ENCODE measurements at regions not wholly inside any gene's neighbourhood (a gene's known extent, or its start where the extent isn't known, plus 50 kb on each side); places are given as distances from the start of the nearest gene placed in this dataset.

DNA sequence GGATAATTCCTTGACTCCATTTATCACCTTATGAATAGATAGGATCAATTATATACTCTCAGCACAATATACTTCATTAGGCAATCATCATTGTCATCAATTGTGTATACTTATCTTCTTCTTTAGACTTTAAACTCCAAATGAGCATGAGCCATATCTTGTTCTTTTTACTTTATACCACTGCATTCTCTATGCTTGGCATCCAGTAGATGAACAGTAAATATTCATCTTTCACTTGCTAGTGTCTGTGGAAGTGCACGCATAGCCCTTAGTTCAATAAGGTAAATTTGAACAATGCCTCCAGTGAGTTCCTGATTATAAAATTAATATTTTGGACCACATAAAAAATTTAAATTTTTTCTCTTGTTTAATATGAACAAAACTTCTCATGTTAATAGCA is 172.3 kb upstream of the SPRY2 start:
- no peaks in the 10 kb centered on the region for H3K27me3 ChIP-seq
- H3K27ac ChIP-seq, result no peak overlapping the region

DNA sequence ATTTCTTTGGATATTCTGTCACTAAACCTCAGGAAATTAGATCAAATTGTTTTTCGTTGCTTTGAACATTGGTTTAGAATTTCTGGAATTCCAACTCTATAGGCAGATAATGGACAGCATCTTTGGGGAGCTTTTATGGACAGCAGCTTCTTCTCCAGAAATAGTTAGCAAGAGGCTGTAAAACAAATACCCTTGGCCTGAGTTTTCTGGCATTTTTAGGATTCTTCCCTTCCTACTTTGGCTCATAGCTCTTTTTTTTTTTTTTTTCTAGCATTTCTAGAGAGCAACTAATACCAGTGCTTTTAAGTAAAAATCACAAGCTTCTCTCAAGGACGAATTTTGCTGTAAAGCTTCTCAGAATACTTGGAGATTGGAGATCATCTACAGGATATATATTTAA is 169.8 kb upstream of the SPRY2 start:
- no peak for DNase-seq (ENCODE audit: low spot score)
- Histone ChIP-seq H3K9me3 (ENCODE audit: low read depth) (peaks cover 3% of the 10 kb centered on the region), H3K9me2 (replicated peaks; ENCODE audit: insufficient read depth) (no peaks in the 10 kb centered on the region), H3K4me2 (no peak overlapping the region), H4K20me1 (ENCODE audit: insufficient read depth, poor library complexity, severe bottlenecking) (no peaks in the 10 kb centered on the region), H2AFZ (no peak overlapping the region), H3K36me3 (replicated peaks; ENCODE audit: insufficient read depth, low read depth) (no peaks in the 10 kb centered on the region), H3K4me3 (no peak overlapping the region), H3K27me3 (no peaks in the 10 kb centered on the region), H3K4me1 (ENCODE audit: insufficient read depth) (no peaks in the 10 kb centered on the region), H3K27ac (no peak overlapping the region), H3K79me2 (no peaks in the 10 kb centered on the region)
- TF ChIP-seq EZH2phosphoT487 (IDR thresholded peaks at IDR 0.05; ENCODE audit: low read depth, severe bottlenecking, unreplicated experiment) (no peak), EZH2 (IDR thresholded peaks at IDR 0.05; ENCODE audit: borderline replicate concordance) (no peak)
- TF ChIP-seq, protein P1, sequence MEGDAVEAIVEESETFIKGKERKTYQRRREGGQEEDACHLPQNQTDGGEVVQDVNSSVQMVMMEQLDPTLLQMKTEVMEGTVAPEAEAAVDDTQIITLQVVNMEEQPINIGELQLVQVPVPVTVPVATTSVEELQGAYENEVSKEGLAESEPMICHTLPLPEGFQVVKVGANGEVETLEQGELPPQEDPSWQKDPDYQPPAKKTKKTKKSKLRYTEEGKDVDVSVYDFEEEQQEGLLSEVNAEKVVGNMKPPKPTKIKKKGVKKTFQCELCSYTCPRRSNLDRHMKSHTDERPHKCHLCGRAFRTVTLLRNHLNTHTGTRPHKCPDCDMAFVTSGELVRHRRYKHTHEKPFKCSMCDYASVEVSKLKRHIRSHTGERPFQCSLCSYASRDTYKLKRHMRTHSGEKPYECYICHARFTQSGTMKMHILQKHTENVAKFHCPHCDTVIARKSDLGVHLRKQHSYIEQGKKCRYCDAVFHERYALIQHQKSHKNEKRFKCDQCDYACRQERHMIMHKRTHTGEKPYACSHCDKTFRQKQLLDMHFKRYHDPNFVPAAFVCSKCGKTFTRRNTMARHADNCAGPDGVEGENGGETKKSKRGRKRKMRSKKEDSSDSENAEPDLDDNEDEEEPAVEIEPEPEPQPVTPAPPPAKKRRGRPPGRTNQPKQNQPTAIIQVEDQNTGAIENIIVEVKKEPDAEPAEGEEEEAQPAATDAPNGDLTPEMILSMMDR (IDR thresholded peaks at IDR 0.05; ENCODE audit: poor library complexity), result no peak
- 66% methylated on average over 2 of the region's 2 CpGs for WGBS (ENCODE audit: low lambda C conversion rate, missing lambda C conversion rate)

More for the DNA sequence above, 172.3 kb upstream of the SPRY2 start:
- Histone ChIP-seq H3K4me3 (no peak overlapping the region), H3K36me3 (replicated peaks; ENCODE audit: insufficient read depth, low read depth) (no peaks in the 10 kb centered on the region), H3K4me1 (ENCODE audit: insufficient read depth) (no peaks in the 10 kb centered on the region), H3K9me2 (replicated peaks; ENCODE audit: insufficient read depth) (no peaks in the 10 kb centered on the region), H3K9me3 (ENCODE audit: low read depth) (peaks cover 3% of the 10 kb centered on the region), H2AFZ (no peak overlapping the region), H3K79me2 (no peaks in the 10 kb centered on the region), H4K20me1 (ENCODE audit: insufficient read depth, poor library complexity, severe bottlenecking) (no peaks in the 10 kb centered on the region), H3K4me2 (no peak overlapping the region)
- no peak for TF ChIP-seq EZH2 (IDR thresholded peaks at IDR 0.05; ENCODE audit: borderline replicate concordance)
- TF ChIP-seq EZH2phosphoT487 (IDR thresholded peaks at IDR 0.05; ENCODE audit: low read depth, severe bottlenecking, unreplicated experiment), result no peak
- TF ChIP-seq, protein P1 (IDR thresholded peaks at IDR 0.05; ENCODE audit: poor library complexity), result no peak
- 74% methylated on average over 1 of the region's 1 CpG for WGBS (ENCODE audit: low lambda C conversion rate, missing lambda C conversion rate)
- no peak for DNase-seq (ENCODE audit: low spot score)

DNA sequence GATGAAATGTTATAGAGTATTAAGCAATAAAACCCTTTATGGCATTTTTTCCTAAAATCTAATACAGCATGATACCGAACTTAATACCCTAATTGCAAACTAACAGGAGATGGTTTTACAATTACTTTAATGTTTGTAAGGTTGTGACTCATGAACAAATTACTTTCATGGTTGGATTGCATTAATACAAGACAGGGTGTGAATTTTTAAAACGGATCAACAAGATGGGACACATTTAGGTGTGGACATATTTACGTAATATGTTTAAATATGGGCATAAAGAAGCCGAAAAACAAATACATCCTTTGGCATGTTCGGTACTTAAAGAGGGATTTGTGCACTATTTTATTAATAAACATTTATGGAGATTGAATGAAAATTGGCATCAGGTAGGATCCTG is 168.3 kb upstream of the SPRY2 start:
- no peaks in the 10 kb centered on the region for H3K36me3 ChIP-seq (replicated peaks; ENCODE audit: insufficient read depth, low read depth)
- no peaks in the 10 kb centered on the region for H3K4me1 ChIP-seq (ENCODE audit: insufficient read depth)
- H2AFZ ChIP-seq, result no peak overlapping the region
- H3K9me3 ChIP-seq (ENCODE audit: low read depth), result no peaks in the 10 kb centered on the region
- H3K9me2 ChIP-seq (replicated peaks; ENCODE audit: insufficient read depth), result no peaks in the 10 kb centered on the region
- WGBS (ENCODE audit: low lambda C conversion rate, missing lambda C conversion rate), result 86% methylated on average over 5 of the region's 5 CpGs
- no peak overlapping the region for H3K4me2 ChIP-seq
- no peak overlapping the region for H3K27ac ChIP-seq
- no peaks in the 10 kb centered on the region for H3K79me2 ChIP-seq
- no peak for DNase-seq (ENCODE audit: low spot score)
- H3K4me3 ChIP-seq, result no peak overlapping the region
- H3K27me3 ChIP-seq, result no peaks in the 10 kb centered on the region
- no peaks in the 10 kb centered on the region for H4K20me1 ChIP-seq (ENCODE audit: insufficient read depth, poor library complexity, severe bottlenecking)
- TF ChIP-seq, protein P1 (IDR thresholded peaks at IDR 0.05; ENCODE audit: poor library complexity), result no peak
- no peak for TF ChIP-seq EZH2 (IDR thresholded peaks at IDR 0.05; ENCODE audit: borderline replicate concordance)

DNA sequence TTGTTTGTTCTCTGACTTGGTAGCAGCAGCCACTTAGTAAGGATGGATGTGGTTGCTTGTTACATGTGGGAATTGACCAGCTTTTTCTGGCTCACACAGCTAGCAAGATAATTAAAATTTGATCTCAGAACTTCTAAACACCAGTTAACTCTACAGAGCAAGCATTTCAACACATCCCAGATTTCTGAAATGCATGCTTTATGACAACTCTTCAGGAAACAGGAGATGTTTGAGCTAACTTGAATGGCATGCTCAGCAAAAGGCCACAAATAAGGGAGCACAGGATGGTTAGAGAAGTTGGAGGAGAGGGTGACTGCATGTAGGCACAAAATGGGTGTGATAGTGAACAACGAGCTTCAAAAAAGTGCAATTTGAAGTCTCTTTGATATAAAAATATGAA is 167.1 kb upstream of the SPRY2 start:
- Histone ChIP-seq H2AFZ (no peak overlapping the region), H3K4me2 (no peak overlapping the region), H3K9me3 (ENCODE audit: low read depth) (no peaks in the 10 kb centered on the region), H3K4me3 (no peak overlapping the region), H3K9me2 (replicated peaks; ENCODE audit: insufficient read depth) (no peaks in the 10 kb centered on the region), H3K27ac (no peak overlapping the region), H3K27me3 (no peaks in the 10 kb centered on the region), H3K36me3 (replicated peaks; ENCODE audit: insufficient read depth, low read depth) (no peaks in the 10 kb centered on the region), H4K20me1 (ENCODE audit: insufficient read depth, poor library complexity, severe bottlenecking) (no peaks in the 10 kb centered on the region), H3K79me2 (no peaks in the 10 kb centered on the region), H3K4me1 (ENCODE audit: insufficient read depth) (no peaks in the 10 kb centered on the region)
- no peak for DNase-seq (ENCODE audit: low spot score)
- 88% methylated on average over 1 of the region's 1 CpG for WGBS (ENCODE audit: low lambda C conversion rate, missing lambda C conversion rate)
- TF ChIP-seq EZH2 (IDR thresholded peaks at IDR 0.05; ENCODE audit: borderline replicate concordance), result no peak

Data from hepatocyte (in vitro differentiated cells).